ENCODE measurements at regions not wholly inside any gene's neighbourhood (a gene's known extent, or its start where the extent isn't known, plus 50 kb on each side); places are given as distances from the start of the nearest gene placed in this dataset.

DNA sequence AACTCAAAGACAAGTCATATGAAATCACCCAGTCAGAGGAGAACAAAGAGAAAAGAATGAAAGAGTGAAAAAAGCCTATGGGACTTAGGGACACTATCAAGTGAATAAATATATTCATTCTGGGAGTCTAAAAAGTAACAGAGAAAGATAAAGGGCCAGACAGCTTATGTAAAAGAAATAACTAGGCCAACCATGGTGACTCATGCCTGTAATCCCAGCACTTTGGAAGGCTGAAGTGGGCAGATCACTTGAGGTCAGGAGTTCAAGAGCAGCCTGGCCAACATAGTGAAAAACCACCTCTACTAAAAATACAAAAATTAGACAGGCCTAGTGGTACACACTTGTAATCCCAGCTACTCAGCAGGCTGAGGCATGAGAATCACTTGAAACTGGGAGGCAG, 154.7 kb upstream of the TMEM106B start:
- no peaks in the 10 kb centered on the region for H3K23me2 ChIP-seq (ENCODE audit: insufficient read length, low read depth, low read length, poor library complexity, severe bottlenecking)
- no peak overlapping the region for H2BK120ac ChIP-seq (ENCODE audit: low read depth, low read length, poor library complexity, severe bottlenecking)
- H4K20me1 ChIP-seq (ENCODE audit: control insufficient read depth, insufficient read depth, insufficient read length) = no peaks in the 10 kb centered on the region
- no peaks in the 10 kb centered on the region for H3K9me3 ChIP-seq (ENCODE audit: control insufficient read depth, low read depth, low read length)
- no peak overlapping the region for H3K14ac ChIP-seq (ENCODE audit: insufficient read depth, low read length)
- no peak overlapping the region for H4K91ac ChIP-seq (ENCODE audit: insufficient read length, low read depth, low read length)
- Mint-ChIP-seq H3K27me3 (ENCODE audit: low read depth) (no peaks in the 10 kb centered on the region), H3K4me1 (peaks cover 0 to 4% of the 10 kb centered on the region in 2 experiments; a peak in 1 of 4 replicates), H3K4me3 (no peak overlapping the region), H3K36me3 (ENCODE audit: insufficient read depth in 1 of 3, low read depth in 3 of 3) (peaks cover 5 to 42% (median 20%) of the 10 kb centered on the region in 3 experiments), H3K27ac (no peak overlapping the region), H3K9me3 (peaks cover 25 to 26% of the 10 kb centered on the region in 2 experiments)
- no peak for DNase-seq
- H3K18ac ChIP-seq (ENCODE audit: insufficient read length, low read depth, low read length) = no peak overlapping the region
- H3K79me2 ChIP-seq (ENCODE audit: insufficient read depth, low read length) = no peaks in the 10 kb centered on the region
- H3K27me3 ChIP-seq (ENCODE audit: insufficient read depth, low read length) = no peaks in the 10 kb centered on the region
- H2BK20ac ChIP-seq (ENCODE audit: low read depth, low read length, poor library complexity, severe bottlenecking) = no peak overlapping the region
- no peak overlapping the region for H2BK5ac ChIP-seq (ENCODE audit: insufficient read length, low read length)
- no peak overlapping the region for H3K56ac ChIP-seq (ENCODE audit: insufficient read length, low read depth, low read length)
- no peak overlapping the region for H4K5ac ChIP-seq (ENCODE audit: insufficient read length, low read depth, low read length)
- H3K9ac ChIP-seq (ENCODE audit: extremely low read depth, insufficient read length, low read length) = no peak overlapping the region
- no peak overlapping the region for H3K4me2 ChIP-seq (ENCODE audit: insufficient read depth, insufficient read length, low read length)
- H4K8ac ChIP-seq (replicated peaks; ENCODE audit: insufficient read length, low read depth, low read length) = no peak overlapping the region
- H2BK12ac ChIP-seq (ENCODE audit: insufficient read length, low read depth, low read length) = no peak overlapping the region
- no peaks in the 10 kb centered on the region for H3K4me1 ChIP-seq (ENCODE audit: insufficient read depth, low read length)
- H3K27ac ChIP-seq (ENCODE audit: insufficient read length, low read depth, low read length) = no peak overlapping the region
- no peak overlapping the region for H2AK5ac ChIP-seq (ENCODE audit: insufficient read length, low read length)
- H3K79me1 ChIP-seq (ENCODE audit: insufficient read depth, low read depth, low read length, poor library complexity, severe bottlenecking) = no peaks in the 10 kb centered on the region
- H3K23ac ChIP-seq (ENCODE audit: insufficient read length, low read depth, low read length) = no peak overlapping the region
- no peak overlapping the region for H2BK15ac ChIP-seq (ENCODE audit: low read depth, low read length)
- TF ChIP-seq, protein P1, sequence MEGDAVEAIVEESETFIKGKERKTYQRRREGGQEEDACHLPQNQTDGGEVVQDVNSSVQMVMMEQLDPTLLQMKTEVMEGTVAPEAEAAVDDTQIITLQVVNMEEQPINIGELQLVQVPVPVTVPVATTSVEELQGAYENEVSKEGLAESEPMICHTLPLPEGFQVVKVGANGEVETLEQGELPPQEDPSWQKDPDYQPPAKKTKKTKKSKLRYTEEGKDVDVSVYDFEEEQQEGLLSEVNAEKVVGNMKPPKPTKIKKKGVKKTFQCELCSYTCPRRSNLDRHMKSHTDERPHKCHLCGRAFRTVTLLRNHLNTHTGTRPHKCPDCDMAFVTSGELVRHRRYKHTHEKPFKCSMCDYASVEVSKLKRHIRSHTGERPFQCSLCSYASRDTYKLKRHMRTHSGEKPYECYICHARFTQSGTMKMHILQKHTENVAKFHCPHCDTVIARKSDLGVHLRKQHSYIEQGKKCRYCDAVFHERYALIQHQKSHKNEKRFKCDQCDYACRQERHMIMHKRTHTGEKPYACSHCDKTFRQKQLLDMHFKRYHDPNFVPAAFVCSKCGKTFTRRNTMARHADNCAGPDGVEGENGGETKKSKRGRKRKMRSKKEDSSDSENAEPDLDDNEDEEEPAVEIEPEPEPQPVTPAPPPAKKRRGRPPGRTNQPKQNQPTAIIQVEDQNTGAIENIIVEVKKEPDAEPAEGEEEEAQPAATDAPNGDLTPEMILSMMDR (conservative IDR thresholded peaks at IDR 0.05) = no peak
- H2AFZ ChIP-seq (ENCODE audit: low read length) = no peak overlapping the region
- H3K4ac ChIP-seq (ENCODE audit: low read depth, low read length) = no peak overlapping the region
- H3T11ph ChIP-seq (ENCODE audit: low read length) = no peak overlapping the region

Data from H9 (cell line).